Ecto neural progenitor cell (in vitro differentiated cells): ENCODE measurements at regions not wholly inside any gene's neighbourhood (a gene's known extent, or its start where the extent isn't known, plus 50 kb on each side); places are given as distances from the start of the nearest gene placed in this dataset.
A peak's percentile ranks its signal among the peaks of the same experiment; 100 is the strongest.
"Not testable (repeated sequence)": the region's sequence is repeated elsewhere in the genome, so short reads cannot be mapped to it uniquely, and the experiment has no call there.

ENCODE experiments used
- DNase-seq: peaks from one replicate; pipeline ENCODE4 v3.0.0-alpha.2; 2018; ENCODE audit warnings: low spot score

GRCh38 chr6:27826612-27826985 lies 85.6 kb downstream of the OR2B2 start:
- DNase-seq, result not testable (repeated sequence)

- not testable (repeated sequence) for DNase-seq
These were observed 86.2 kb downstream of the OR2B2 start for GRCh38 chr6:27825848-27826611.

- no peak for DNase-seq
These were observed 87.0 kb downstream of the OR2B2 start for GRCh38 chr6:27825025-27825793.

GRCh38 chr6:27824211-27825024 lies 87.8 kb downstream of the OR2B2 start:
- not testable (repeated sequence) for DNase-seq

GRCh38 chr6:27823714-27824210 lies 88.4 kb downstream of the OR2B2 start:
- DNase-seq, result peak; percentile 76

GRCh38 chr6:27816906-27817305 lies 95.3 kb downstream of the OR2B2 start:
- no peak for DNase-seq

- peak; percentile 82 for DNase-seq
These were observed 97.4 kb downstream of the OR2B2 start for GRCh38 chr6:27814665-27815424.

GRCh38 chr6:27814415-27814664 lies 97.9 kb downstream of the OR2B2 start:
- not testable (repeated sequence) for DNase-seq

GRCh38 chr6:27812805-27813492 lies 99.2 kb downstream of the OR2B2 start:
- no peak for DNase-seq

GRCh38 chr6:27812078-27812804 lies 100.0 kb downstream of the OR2B2 start:
- DNase-seq, result no peak

- DNase-seq, result no peak
These were observed 100.8 kb downstream of the OR2B2 start for GRCh38 chr6:27811451-27811772.

- no peak for DNase-seq
These were observed 101.3 kb downstream of the OR2B2 start for GRCh38 chr6:27810768-27811450.

GRCh38 chr6:27809939-27810767 lies 102.0 kb downstream of the OR2B2 start:
- DNase-seq, result peak; percentile 80

- no peak for DNase-seq
These were observed 102.9 kb downstream of the OR2B2 start for GRCh38 chr6:27809067-27809938.

GRCh38 chr6:27808242-27809066 lies 103.7 kb downstream of the OR2B2 start:
- not testable (repeated sequence) for DNase-seq

- peak; percentile 83 for DNase-seq
These were observed 104.6 kb downstream of the OR2B2 start for GRCh38 chr6:27807441-27808241.
